ENCODE measurements at regions not wholly inside any gene's neighbourhood (a gene's known extent, or its start where the extent isn't known, plus 50 kb on each side); places are given as distances from the start of the nearest gene placed in this dataset.

DNA sequence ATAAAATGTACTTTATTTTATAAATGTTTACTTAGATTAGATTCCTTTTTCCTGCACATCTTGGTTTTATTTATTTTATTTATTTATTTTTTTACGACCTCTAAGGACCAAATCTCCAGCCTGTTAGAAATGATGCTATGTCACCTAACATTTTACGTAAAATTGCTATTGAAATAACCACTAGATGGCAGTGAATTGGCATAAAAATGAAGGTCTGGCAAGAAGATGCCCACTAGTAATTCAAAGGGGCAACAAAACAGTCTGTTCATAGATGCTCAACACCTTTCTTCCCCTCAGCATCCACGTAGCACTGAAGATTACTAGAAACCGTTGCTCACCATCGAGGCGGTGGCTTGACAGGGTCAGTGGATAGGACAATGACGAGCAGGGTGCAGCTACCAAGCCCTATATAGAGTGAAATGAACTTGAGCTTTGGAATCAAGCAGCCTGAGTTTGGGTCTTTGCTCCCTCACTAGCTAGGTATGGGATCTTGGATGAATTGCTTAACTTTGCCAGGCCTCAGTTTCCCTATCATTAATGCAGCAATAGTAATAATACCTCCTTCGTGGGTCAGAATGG is 128.7 kb upstream of the L3MBTL4 start:
- Histone ChIP-seq H3K79me2 (ENCODE audit: control insufficient read depth, insufficient read depth, low read length) (no peaks in the 10 kb centered on the region), H3K4me1 (ENCODE audit: control insufficient read depth, extremely low read depth, insufficient read depth, low read length) (peaks cover 6% of the 10 kb centered on the region), H3K36me3 (ENCODE audit: control insufficient read depth in 2 of 2, extremely low read depth in 1 of 2, insufficient read depth in 2 of 2, low read length in 2 of 2) (no peaks in the 10 kb centered on the region), H3K27ac (ENCODE audit: control insufficient read depth, insufficient read depth, low read length) (no peak overlapping the region), H3K9me1 (ENCODE audit: control insufficient read depth, extremely low read depth, insufficient read depth, low read length) (no peaks in the 10 kb centered on the region), H4K20me1 (ENCODE audit: control insufficient read depth, extremely low read depth, insufficient read depth, low read length) (no peaks in the 10 kb centered on the region), H2AFZ (ENCODE audit: control insufficient read depth, low read length) (no peak overlapping the region), H3K27me3 (ENCODE audit: control insufficient read depth, extremely low read depth, insufficient read depth, low read length) (no peaks in the 10 kb centered on the region), H3K4me2 (ENCODE audit: control insufficient read depth, extremely low read depth, insufficient read depth, low read depth, low read length) (no peak overlapping the region), H3K4me3 (ENCODE audit: control insufficient read depth in 2 of 3, extremely low read depth in 1 of 3, insufficient read depth in 2 of 3, low read depth in 1 of 3, low read length in 3 of 3) (no peak overlapping the region), H3K9me3 (ENCODE audit: control insufficient read depth, low read depth, low read length) (no peaks in the 10 kb centered on the region), H3K9ac (ENCODE audit: control insufficient read depth, extremely low read depth, insufficient read depth, low read length) (no peak overlapping the region)
- dilution Hi-C loops (cut with MboI; ENCODE audit: extremely low pct_ligation_motif_present, low sequenced_read_pairs), result loop anchor here (10.0 kb wide), 1 partner anchor 331 kb away; no protein-coding TSS in a partner anchor
- TF ChIP-seq, protein P1, sequence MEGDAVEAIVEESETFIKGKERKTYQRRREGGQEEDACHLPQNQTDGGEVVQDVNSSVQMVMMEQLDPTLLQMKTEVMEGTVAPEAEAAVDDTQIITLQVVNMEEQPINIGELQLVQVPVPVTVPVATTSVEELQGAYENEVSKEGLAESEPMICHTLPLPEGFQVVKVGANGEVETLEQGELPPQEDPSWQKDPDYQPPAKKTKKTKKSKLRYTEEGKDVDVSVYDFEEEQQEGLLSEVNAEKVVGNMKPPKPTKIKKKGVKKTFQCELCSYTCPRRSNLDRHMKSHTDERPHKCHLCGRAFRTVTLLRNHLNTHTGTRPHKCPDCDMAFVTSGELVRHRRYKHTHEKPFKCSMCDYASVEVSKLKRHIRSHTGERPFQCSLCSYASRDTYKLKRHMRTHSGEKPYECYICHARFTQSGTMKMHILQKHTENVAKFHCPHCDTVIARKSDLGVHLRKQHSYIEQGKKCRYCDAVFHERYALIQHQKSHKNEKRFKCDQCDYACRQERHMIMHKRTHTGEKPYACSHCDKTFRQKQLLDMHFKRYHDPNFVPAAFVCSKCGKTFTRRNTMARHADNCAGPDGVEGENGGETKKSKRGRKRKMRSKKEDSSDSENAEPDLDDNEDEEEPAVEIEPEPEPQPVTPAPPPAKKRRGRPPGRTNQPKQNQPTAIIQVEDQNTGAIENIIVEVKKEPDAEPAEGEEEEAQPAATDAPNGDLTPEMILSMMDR (optimal IDR thresholded peaks at IDR 0.05 in 1 of 3, IDR thresholded peaks at IDR 0.05 in 1 of 3, conservative IDR thresholded peaks at IDR 0.05 in 1 of 3; ENCODE audit: extremely low read depth in 1 of 3, insufficient read depth in 2 of 3, low read length in 3 of 3), result peak in 2 of 3 experiments; percentile 27 to 31
- no peak for TF ChIP-seq EZH2 (IDR thresholded peaks at IDR 0.05; ENCODE audit: low read length)
- DNase-seq (ENCODE audit: low read depth, low spot score), result no peak
- peak; percentile 55 for FAIRE-seq

GRCh38 chr18:6546229-6546628 is 131.5 kb upstream of the L3MBTL4 start:
- H4K20me1 ChIP-seq (ENCODE audit: control insufficient read depth, extremely low read depth, insufficient read depth, low read length), result no peaks in the 10 kb centered on the region
- no peaks in the 10 kb centered on the region for H3K36me3 ChIP-seq (ENCODE audit: control insufficient read depth in 2 of 2, extremely low read depth in 1 of 2, insufficient read depth in 2 of 2, low read length in 2 of 2)
- H3K4me1 ChIP-seq (ENCODE audit: control insufficient read depth, extremely low read depth, insufficient read depth, low read length), result peaks cover 6% of the 10 kb centered on the region
- DNase-seq (ENCODE audit: low read depth, low spot score) (peak; percentile 35), FAIRE-seq (peak; percentile 68)
- no peak overlapping the region for H3K27ac ChIP-seq (ENCODE audit: control insufficient read depth, insufficient read depth, low read length)
- TF ChIP-seq, protein P1 (optimal IDR thresholded peaks at IDR 0.05 in 1 of 3, IDR thresholded peaks at IDR 0.05 in 1 of 3, conservative IDR thresholded peaks at IDR 0.05 in 1 of 3; ENCODE audit: extremely low read depth in 1 of 3, insufficient read depth in 2 of 3, low read length in 3 of 3), result no peak
- no peak for TF ChIP-seq EZH2 (IDR thresholded peaks at IDR 0.05; ENCODE audit: low read length)
- H3K27me3 ChIP-seq (ENCODE audit: control insufficient read depth, extremely low read depth, insufficient read depth, low read length), result no peaks in the 10 kb centered on the region
- no peak overlapping the region for H2AFZ ChIP-seq (ENCODE audit: control insufficient read depth, low read length)
- no peaks in the 10 kb centered on the region for H3K9me3 ChIP-seq (ENCODE audit: control insufficient read depth, low read depth, low read length)
- dilution Hi-C loops (cut with MboI; ENCODE audit: extremely low pct_ligation_motif_present, low sequenced_read_pairs), result loop anchor here (10.0 kb wide), 1 partner anchor 329 kb away; no protein-coding TSS in a partner anchor
- no peaks in the 10 kb centered on the region for H3K9me1 ChIP-seq (ENCODE audit: control insufficient read depth, extremely low read depth, insufficient read depth, low read length)
- no peak overlapping the region for H3K9ac ChIP-seq (ENCODE audit: control insufficient read depth, extremely low read depth, insufficient read depth, low read length)
- H3K79me2 ChIP-seq (ENCODE audit: control insufficient read depth, insufficient read depth, low read length), result no peaks in the 10 kb centered on the region
- no peak overlapping the region for H3K4me3 ChIP-seq (ENCODE audit: control insufficient read depth in 2 of 3, extremely low read depth in 1 of 3, insufficient read depth in 2 of 3, low read depth in 1 of 3, low read length in 3 of 3)
- H3K4me2 ChIP-seq (ENCODE audit: control insufficient read depth, extremely low read depth, insufficient read depth, low read depth, low read length), result no peak overlapping the region
